GM19463 (cell line): ENCODE measurements at regions not wholly inside any gene's neighbourhood (a gene's known extent, or its start where the extent isn't known, plus 50 kb on each side); places are given as distances from the start of the nearest gene placed in this dataset.

Source experiments
- ATAC-seq: cut with Tn5 transposase; IDR thresholded peaks from one replicate; pipeline ENCODE4 v1.9.1; 2021; ENCODE audit warnings: mild to moderate bottlenecking, moderate library complexity; ENCODE audit not compliant: unreplicated experiment

GRCh38 chr10:131841131-131841660, 59.6 kb upstream of the PPP2R2D start:
- no peak for ATAC-seq

DNA sequence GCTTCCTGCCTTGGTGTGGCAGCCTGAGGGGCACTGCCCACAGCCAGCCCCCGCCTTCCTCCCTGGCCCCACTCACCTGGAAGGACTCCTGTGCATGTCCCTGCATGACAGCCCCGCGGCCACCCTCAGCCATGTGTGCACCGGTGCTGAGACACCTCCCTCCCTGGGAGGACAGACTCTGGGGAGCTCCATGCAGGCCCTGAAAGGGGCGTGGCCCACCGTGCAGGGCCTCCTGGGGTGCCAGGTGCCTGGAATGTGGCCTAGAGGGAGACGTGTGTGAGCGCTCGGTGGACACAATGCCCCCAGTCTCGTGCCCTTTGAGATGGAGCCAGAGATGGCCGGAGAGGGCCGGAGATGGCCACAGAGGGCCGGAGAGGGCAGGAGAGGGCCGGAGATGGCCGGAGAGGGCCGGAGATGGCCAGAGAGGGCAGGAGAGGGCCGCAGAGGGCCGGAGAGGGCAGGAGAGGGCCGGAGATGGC, 59.1 kb upstream of the PPP2R2D start:
- no peak for ATAC-seq

DNA sequence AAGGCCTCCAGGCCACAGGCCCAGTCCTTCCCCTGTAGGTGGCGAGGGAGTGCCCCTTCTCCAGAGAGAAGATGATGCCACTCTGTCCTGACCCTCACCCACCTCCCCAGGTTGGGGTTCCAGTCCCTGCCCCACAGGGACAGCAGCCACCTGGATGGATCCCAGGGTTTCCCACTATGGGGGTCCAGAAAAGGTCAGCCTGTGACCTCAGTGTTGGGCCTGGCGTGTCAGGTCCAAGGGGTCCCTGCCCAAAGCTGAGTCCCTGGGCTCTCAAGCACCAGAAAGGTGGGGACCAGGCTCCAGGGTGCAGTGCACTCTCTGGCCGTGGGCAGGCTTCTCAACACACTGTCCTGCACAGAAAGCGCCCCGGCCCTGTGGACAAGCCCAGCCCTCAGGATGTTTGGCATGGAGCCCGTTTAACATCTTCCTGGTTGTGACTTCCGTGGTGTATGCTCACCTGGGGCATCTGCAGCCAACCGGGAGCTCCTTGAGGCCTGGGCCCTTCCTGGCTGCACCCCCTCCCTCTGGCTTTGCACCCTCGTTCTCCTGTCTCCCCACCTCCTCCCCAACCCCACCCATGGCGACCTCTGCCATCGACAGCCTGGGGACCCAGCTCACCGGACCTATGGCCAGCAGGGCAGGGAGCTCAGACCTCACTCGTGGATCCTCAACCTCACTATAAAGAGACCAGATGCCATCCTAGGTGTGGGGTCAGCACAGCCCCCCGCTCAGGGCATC, 58.3 kb upstream of the PPP2R2D start:
- ATAC-seq = no peak

DNA sequence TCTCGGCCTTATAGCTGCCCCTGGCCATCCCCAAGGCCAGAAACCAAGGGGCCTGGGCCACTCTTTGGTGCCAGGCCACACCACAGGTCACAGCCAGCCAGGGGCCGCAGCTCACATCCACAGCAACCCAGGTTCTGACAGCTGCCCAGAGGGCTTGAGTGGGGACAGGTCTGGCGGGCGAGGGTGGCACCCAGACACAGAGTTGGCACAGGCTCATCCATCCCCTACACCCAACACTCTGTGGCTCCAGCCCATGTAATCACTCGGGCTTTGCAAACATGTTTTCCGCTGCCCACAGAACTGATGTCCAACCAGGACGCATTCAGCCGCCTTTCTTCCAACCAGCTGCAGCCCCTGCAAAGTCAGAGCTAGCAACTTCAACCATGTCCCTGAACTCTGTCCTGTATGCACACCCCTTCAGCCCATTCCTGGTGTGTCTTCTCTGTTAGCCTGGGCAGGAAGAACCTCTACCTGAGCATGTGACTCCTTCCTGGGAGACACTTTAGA, 57.7 kb upstream of the PPP2R2D start:
- no peak for ATAC-seq

- ATAC-seq = no peak
Observed at GRCh38 chr10:131843881-131844284, 56.9 kb upstream of the PPP2R2D start.

DNA sequence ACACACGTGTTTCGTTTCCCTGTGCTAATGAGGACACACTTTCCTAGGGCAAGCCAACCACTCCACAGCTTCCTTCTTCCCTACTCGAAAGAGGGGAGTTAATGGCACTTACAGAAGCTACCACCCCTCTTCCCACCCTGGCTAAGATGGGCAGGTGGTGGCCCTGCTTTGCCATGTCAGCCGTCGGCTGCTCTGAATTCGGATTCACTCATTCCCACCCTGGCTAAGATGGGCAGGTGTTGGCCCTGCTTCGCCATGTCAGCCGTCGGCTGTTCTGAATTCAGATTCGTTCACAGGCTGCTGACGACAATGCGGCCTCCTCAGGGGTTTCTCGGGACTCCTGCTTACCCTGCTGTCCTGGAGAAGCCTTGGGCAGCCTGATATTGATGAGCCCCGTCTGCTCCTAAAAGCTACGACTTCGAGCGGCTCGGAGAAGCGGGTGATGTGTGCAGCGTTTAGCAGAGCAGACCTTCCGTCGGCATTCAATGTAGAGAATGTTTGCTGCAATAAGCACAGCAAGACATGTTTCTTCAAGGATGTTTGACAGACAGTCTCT, 56.2 kb upstream of the PPP2R2D start:
- ATAC-seq = no peak

GRCh38 chr10:131845505-131846239, 55.1 kb upstream of the PPP2R2D start:
- no peak for ATAC-seq

DNA sequence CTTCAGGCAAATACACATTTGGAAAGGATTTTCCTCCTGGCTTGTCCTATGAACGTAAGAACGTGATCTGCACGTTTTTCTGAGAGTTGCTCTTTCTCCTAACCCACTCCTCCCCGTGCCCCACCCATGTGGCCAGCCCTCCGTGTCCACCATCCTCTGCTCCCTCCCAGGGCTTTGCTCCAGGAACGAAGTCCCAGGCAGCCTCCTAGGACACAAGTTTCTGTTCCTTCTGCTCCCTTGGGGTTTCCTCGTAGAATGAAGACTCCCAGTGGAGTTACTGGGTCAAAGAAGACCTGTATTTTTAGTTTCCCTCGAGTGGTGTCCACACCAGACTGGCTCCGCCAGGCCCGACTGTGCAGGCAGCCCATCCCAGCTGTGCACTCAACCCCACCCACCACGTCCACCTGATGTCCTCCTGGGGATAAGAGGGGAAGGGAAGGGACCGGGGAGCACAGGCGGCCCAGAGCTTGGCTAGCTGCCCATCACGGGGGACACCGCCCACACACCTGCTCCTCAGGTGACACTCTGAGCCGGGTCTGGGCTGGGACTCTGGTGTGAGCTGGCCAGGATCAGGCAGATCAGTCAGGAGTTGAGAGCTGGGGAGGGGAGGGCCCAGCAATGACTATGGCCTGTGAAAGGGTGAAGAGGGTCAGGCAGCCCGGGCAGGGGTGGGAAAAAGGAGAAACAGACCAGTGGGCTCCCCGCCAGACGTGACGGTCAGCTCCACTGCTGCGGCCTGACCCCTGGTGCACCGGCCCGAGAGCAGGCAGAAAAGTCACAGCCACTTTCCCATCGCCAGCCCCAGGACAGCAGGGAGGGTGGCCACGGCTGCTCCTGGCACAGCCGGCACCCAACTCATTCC, 54.3 kb upstream of the PPP2R2D start:
- no peak for ATAC-seq

DNA sequence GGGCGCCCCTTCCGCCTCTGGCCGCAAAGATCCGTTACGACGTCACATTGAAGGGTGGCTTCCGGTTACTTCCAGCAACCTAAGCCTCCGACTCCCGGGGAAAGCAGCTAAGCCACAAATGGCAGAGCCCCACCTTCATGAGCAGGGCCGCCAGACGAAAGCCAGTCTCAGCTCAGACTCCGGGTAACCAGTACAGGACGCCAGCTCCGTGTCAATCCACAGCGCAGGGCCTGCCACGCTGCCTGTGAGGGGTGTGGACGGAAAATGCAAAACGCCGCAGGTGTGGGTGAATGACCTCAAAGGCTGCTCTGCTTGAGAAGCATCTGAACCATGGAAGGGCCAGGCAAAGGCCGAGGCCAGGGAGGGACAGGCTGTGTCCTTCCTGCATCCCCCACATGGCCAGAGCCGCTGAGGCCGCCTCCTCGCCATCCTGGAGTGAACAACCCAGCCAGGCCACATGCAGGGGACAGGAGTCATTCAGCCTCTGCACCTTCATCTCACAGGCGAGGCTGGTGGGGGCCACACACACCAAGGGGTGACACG, 53.5 kb upstream of the PPP2R2D start:
- ATAC-seq = no peak

- ATAC-seq = no peak
Observed at GRCh38 chr10:131848296-131848695, 52.5 kb upstream of the PPP2R2D start.

- no peak for ATAC-seq
Observed at GRCh38 chr10:131848741-131849590, 51.8 kb upstream of the PPP2R2D start.

- ATAC-seq = no peak
Observed at GRCh38 chr10:131849591-131850382, 51.0 kb upstream of the PPP2R2D start.

DNA sequence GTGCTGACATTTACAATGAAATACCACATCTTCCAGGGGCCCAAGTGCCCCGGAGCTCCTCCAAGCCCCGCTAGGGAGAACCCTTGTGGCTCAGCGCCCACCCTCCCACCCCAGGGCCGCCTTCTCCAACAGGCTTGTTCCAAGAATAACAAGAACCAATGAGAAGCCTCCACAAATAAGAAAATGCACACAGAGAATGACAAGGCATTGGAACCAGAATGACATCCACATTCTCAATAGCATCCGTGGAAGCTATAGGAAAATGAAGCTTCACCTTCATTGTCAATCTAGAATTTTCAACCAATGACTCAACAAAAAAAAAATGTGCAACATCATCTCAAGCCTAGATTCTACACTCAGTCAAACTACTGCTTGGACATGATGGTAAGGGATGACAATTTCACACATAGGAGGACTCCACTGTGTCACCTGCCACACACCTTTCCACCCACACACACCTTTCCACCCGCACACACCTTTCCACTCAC, 50.4 kb upstream of the PPP2R2D start:
- ATAC-seq = no peak
